GM23338 (cell line): ENCODE measurements at regions not wholly inside any gene's neighbourhood (a gene's known extent, or its start where the extent isn't known, plus 50 kb on each side); places are given as distances from the start of the nearest gene placed in this dataset.

ENCODE experiments used
- ATAC-seq: fragments of 200-7000 bp; cut with Tn5 transposase; 3 replicates; pipeline ENCODE4 v1.9.1; 2020
- DNase-seq: peaks from one replicate; pipeline ENCODE4 v3.0.0-alpha.2; 2015; ENCODE audit warnings: low spot score
- H2AFZ ChIP-seq: fragments of 200-600 bp; sonication (generic); 2 replicates; pipeline ENCODE4 v1.8.0; 2016; ENCODE audit warnings: antibody characterized with exemption, mild to moderate bottlenecking, moderate library complexity
- H3F3A ChIP-seq: fragments of 200-600 bp; sonication (generic); replicated peaks from 2 replicates; pipeline ENCODE4 v1.8.0; 2017; ENCODE audit warnings: antibody characterized with exemption, mixed run types, low read depth
- H3K27ac ChIP-seq: fragments of 200-600 bp; sonication (generic); 2 replicates; pipeline ENCODE4 v1.6.1; 2016; ENCODE audit warnings: low read depth
- H3K27me3 ChIP-seq: fragments of 200-600 bp; sonication (generic); 2 replicates; pipeline ENCODE4 v1.8.0; 2016; ENCODE audit warnings: mild to moderate bottlenecking, mixed run types, moderate library complexity; ENCODE audit not compliant: insufficient read depth
- H3K36me3 ChIP-seq: fragments of 200-600 bp; sonication (generic); 2 replicates; pipeline ENCODE4 v1.8.0; 2016; ENCODE audit warnings: mild to moderate bottlenecking; ENCODE audit not compliant: insufficient read depth
- H3K4me1 ChIP-seq: fragments of 200-600 bp; sonication (generic); 2 replicates; pipeline ENCODE4 v1.8.0; 2016; ENCODE audit warnings: mild to moderate bottlenecking, moderate library complexity; ENCODE audit not compliant: insufficient read depth
- H3K4me2 ChIP-seq: fragments of 200-600 bp; sonication (generic); 2 replicates; pipeline ENCODE4 v1.7.1; 2017; ENCODE audit warnings: mixed run types
- H3K4me3 ChIP-seq: fragments of 200-600 bp; sonication (generic); 2 replicates; pipeline ENCODE4 v1.6.1; 2016; ENCODE audit warnings: mixed run types
- H3K79me2 ChIP-seq: fragments of 200-600 bp; sonication (generic); replicated peaks from 2 replicates; pipeline ENCODE4 v1.8.0; 2017; ENCODE audit warnings: mild to moderate bottlenecking; ENCODE audit not compliant: insufficient read depth
- H3K9me2 ChIP-seq: fragments of 200-600 bp; sonication (generic); 2 replicates; pipeline ENCODE4 v1.8.0; 2017; ENCODE audit not compliant: insufficient read depth
- H4K20me1 ChIP-seq: fragments of 200-600 bp; sonication (generic); replicated peaks from 2 replicates; pipeline ENCODE4 v1.8.0; 2017; ENCODE audit warnings: mild to moderate bottlenecking; ENCODE audit not compliant: insufficient read depth
- H3K27ac Mint-ChIP-seq: 2 replicates; pipeline ENCODE4 v1.8.0; 2020; ENCODE audit warnings: inconsistent platforms, mild to moderate bottlenecking, moderate library complexity, mixed read lengths
- H3K27me3 Mint-ChIP-seq: 3 replicates; pipeline ENCODE4 v1.8.0; 2022; ENCODE audit warnings: low read depth, mild to moderate bottlenecking, moderate library complexity, mixed read lengths, inconsistent platforms; ENCODE audit not compliant: insufficient read depth, poor library complexity
- H3K36me3 Mint-ChIP-seq: 3 replicates; pipeline ENCODE4 v1.8.0; 2021; ENCODE audit warnings: low read depth, mild to moderate bottlenecking, inconsistent platforms, moderate library complexity, mixed read lengths
- H3K4me1 Mint-ChIP-seq: 3 replicates; pipeline ENCODE4 v1.8.0; 2020; ENCODE audit warnings: mild to moderate bottlenecking, inconsistent platforms, mixed read lengths
- H3K4me3 Mint-ChIP-seq: 3 replicates; pipeline ENCODE4 v1.8.0; 2021; ENCODE audit warnings: moderate library complexity, mild to moderate bottlenecking, inconsistent platforms, mixed read lengths
- H3K9me3 Mint-ChIP-seq: 3 replicates; pipeline ENCODE4 v1.8.0; 2020; ENCODE audit warnings: moderate library complexity, mild to moderate bottlenecking, inconsistent platforms, mixed read lengths
- CREB1 ChIP-seq: fragments of 250-450 bp; sonication (Bioruptor Pico); IDR thresholded peaks from 2 replicates; pipeline ENCODE4 v1.5.0; 2020; ENCODE audit warnings: low read depth, mild to moderate bottlenecking, moderate library complexity
- ETS1 ChIP-seq: IDR thresholded peaks from 2 replicates; pipeline ENCODE4 v1.6.1; 2016; ENCODE audit warnings: antibody characterized with exemption
- EZH2 ChIP-seq: fragments of 200-600 bp; sonication (generic); IDR thresholded peaks from one replicate; pipeline ENCODE4 v1.8.0; 2017; ENCODE audit warnings: antibody characterized with exemption, mild to moderate bottlenecking, low read depth; ENCODE audit not compliant: unreplicated experiment
- EZH2phosphoT487 ChIP-seq: fragments of 200-600 bp; sonication (generic); IDR thresholded peaks from one replicate; pipeline ENCODE4 v1.8.1; 2018; ENCODE audit warnings: antibody characterized with exemption; ENCODE audit not compliant: unreplicated experiment
- JUNB ChIP-seq: IDR thresholded peaks from one replicate; pipeline ENCODE4 v1.6.1; 2016; ENCODE audit warnings: antibody characterized with exemption; ENCODE audit not compliant: unreplicated experiment
- NANOG ChIP-seq: IDR thresholded peaks from 2 replicates; pipeline ENCODE4 v1.6.1; 2016; ENCODE audit warnings: antibody characterized with exemption, borderline replicate concordance
- POLR2AphosphoS5 ChIP-seq: IDR thresholded peaks from 2 replicates; pipeline ENCODE4 v1.6.1; 2016; ENCODE audit warnings: antibody characterized with exemption, low read depth
- REST ChIP-seq: IDR thresholded peaks from one replicate; pipeline ENCODE4 v1.6.1; 2018; ENCODE audit warnings: antibody characterized with exemption; ENCODE audit not compliant: unreplicated experiment
- STAT1 ChIP-seq: IDR thresholded peaks from one replicate; pipeline ENCODE4 v1.6.1; 2016; ENCODE audit warnings: antibody characterized with exemption; ENCODE audit not compliant: unreplicated experiment
- ZNF114 ChIP-seq: fragments of 250-450 bp; sonication (Bioruptor Pico); IDR thresholded peaks from 2 replicates; pipeline ENCODE4 v1.5.0; 2020; ENCODE audit warnings: mild to moderate bottlenecking, moderate library complexity
- ZNF331 ChIP-seq: fragments of 250-450 bp; sonication (Bioruptor Pico); IDR thresholded peaks from 2 replicates; pipeline ENCODE4 v1.5.0; 2020; ENCODE audit warnings: low read depth, mild to moderate bottlenecking, moderate library complexity
- ZNF462 ChIP-seq: fragments of 250-450 bp; sonication (Bioruptor Pico); IDR thresholded peaks from 2 replicates; pipeline ENCODE4 v1.5.0; 2020; ENCODE audit warnings: mild to moderate bottlenecking, moderate library complexity
- TF ChIP-seq, protein P1 (sequence below), 2 experiments: fragments of 200-600 bp in 1 of 2; sonication (generic) in 1 of 2; conservative IDR thresholded peaks; 2 replicates each; pipeline versions ENCODE4 v1.5.1 to v1.6.1; 2016 to 2017; ENCODE audit warnings: antibody characterized with exemption in 2 of 2, low read depth in 2 of 2, mild to moderate bottlenecking in 2 of 2, moderate library complexity in 1 of 2

DNA sequence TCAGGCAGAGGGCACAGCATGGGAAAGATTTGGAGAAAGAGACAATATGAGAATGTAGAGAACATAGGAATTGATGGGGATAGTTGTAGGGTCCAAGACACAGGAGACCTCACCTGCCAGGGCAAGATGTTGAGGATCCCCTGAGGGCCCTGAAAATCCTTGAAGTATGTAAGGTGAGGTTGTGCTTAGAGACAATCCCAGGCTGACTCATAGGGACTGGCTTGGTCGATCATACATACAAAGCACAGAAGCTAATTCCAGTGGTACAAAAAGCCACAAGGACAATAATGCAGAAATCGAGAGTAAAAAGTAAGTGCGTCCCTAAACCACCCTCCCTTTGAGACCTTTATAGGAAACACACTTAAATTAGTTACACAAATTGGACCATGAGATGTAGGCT is 468.2 kb downstream of the MIAT start:
- no peaks in the 10 kb centered on the region for H3K36me3 ChIP-seq
- H3K4me2 ChIP-seq, result no peak overlapping the region
- Mint-ChIP-seq H3K36me3 (no peaks in the 10 kb centered on the region), H3K4me3 (no peak overlapping the region), H3K27ac (no peak overlapping the region), H3K27me3 (no peaks in the 10 kb centered on the region), H3K4me1 (no peaks in the 10 kb centered on the region), H3K9me3 (no peaks in the 10 kb centered on the region)
- H3K27ac ChIP-seq, result no peak overlapping the region
- H2AFZ ChIP-seq, result no peak overlapping the region
- H4K20me1 ChIP-seq, result no peaks in the 10 kb centered on the region
- ATAC-seq (no peak), DNase-seq (no peak)
- H3K9me2 ChIP-seq, result no peaks in the 10 kb centered on the region
- H3K79me2 ChIP-seq, result no peaks in the 10 kb centered on the region
- TF ChIP-seq CREB1 (CRISPR knock-in tag) (no peak), STAT1 (no peak), ETS1 (no peak), EZH2phosphoT487 (no peak), ZNF331 (CRISPR knock-in tag) (no peak), JUNB (no peak), REST (no peak), EZH2 (no peak), ZNF462 (no peak), ZNF114 (no peak), NANOG (no peak), POLR2AphosphoS5 (no peak)
- TF ChIP-seq, protein P1, sequence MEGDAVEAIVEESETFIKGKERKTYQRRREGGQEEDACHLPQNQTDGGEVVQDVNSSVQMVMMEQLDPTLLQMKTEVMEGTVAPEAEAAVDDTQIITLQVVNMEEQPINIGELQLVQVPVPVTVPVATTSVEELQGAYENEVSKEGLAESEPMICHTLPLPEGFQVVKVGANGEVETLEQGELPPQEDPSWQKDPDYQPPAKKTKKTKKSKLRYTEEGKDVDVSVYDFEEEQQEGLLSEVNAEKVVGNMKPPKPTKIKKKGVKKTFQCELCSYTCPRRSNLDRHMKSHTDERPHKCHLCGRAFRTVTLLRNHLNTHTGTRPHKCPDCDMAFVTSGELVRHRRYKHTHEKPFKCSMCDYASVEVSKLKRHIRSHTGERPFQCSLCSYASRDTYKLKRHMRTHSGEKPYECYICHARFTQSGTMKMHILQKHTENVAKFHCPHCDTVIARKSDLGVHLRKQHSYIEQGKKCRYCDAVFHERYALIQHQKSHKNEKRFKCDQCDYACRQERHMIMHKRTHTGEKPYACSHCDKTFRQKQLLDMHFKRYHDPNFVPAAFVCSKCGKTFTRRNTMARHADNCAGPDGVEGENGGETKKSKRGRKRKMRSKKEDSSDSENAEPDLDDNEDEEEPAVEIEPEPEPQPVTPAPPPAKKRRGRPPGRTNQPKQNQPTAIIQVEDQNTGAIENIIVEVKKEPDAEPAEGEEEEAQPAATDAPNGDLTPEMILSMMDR (conservative IDR thresholded peaks at IDR 0.05; ENCODE audit: low read depth in 2 of 2), result no peak
- H3K4me3 ChIP-seq, result no peak overlapping the region
- no peaks in the 10 kb centered on the region for H3F3A ChIP-seq
- H3K27me3 ChIP-seq, result no peaks in the 10 kb centered on the region
- no peaks in the 10 kb centered on the region for H3K4me1 ChIP-seq
